ENCODE measurements at regions not wholly inside any gene's neighbourhood (a gene's known extent, or its start where the extent isn't known, plus 50 kb on each side); places are given as distances from the start of the nearest gene placed in this dataset.

GRCh38 chr14:42140831-42141279 is 534.2 kb downstream of the LRFN5 start:
- no peak for DNase-seq

GRCh38 chr14:42140001-42140400 is 533.3 kb downstream of the LRFN5 start:
- no peak for DNase-seq

GRCh38 chr14:42138406-42138805 is 531.7 kb downstream of the LRFN5 start:
- DNase-seq, result no peak

- no peak for DNase-seq
These were observed 524.1 kb downstream of the LRFN5 start for GRCh38 chr14:42130815-42131214.

- DNase-seq, result no peak
These were observed 516.9 kb downstream of the LRFN5 start for GRCh38 chr14:42123526-42123925.

GRCh38 chr14:42113358-42114069 is 506.8 kb downstream of the LRFN5 start:
- no peak for DNase-seq

GRCh38 chr14:42112108-42112507 is 505.4 kb downstream of the LRFN5 start:
- DNase-seq, result no peak

GRCh38 chr14:42111355-42111754 is 504.7 kb downstream of the LRFN5 start:
- DNase-seq, result no peak

- no peak for DNase-seq
These were observed 503.5 kb downstream of the LRFN5 start for GRCh38 chr14:42110167-42110566.

GRCh38 chr14:42095155-42095554 is 488.5 kb downstream of the LRFN5 start:
- no peak for DNase-seq

- no peak for DNase-seq
These were observed 483.4 kb downstream of the LRFN5 start for GRCh38 chr14:42090122-42090521.

GRCh38 chr14:42079911-42080310 is 473.2 kb downstream of the LRFN5 start:
- no peak for DNase-seq

- DNase-seq, result no peak
These were observed 471.7 kb downstream of the LRFN5 start for GRCh38 chr14:42078345-42078744.

- no peak for DNase-seq
These were observed 463.4 kb downstream of the LRFN5 start for GRCh38 chr14:42070031-42070430.

- DNase-seq, result no peak
These were observed 450.4 kb downstream of the LRFN5 start for GRCh38 chr14:42057111-42057510.

GRCh38 chr14:42047421-42048055 is 440.9 kb downstream of the LRFN5 start:
- DNase-seq, result no peak

- DNase-seq, result no peak
These were observed 438.7 kb downstream of the LRFN5 start for GRCh38 chr14:42045383-42045782.

- no peak for DNase-seq
These were observed 421.9 kb downstream of the LRFN5 start for GRCh38 chr14:42028607-42029006.

GRCh38 chr14:42027271-42027670 is 420.6 kb downstream of the LRFN5 start:
- DNase-seq, result no peak

GRCh38 chr14:42023452-42023851 is 416.8 kb downstream of the LRFN5 start:
- no peak for DNase-seq

GRCh38 chr14:42014301-42014700 is 407.6 kb downstream of the LRFN5 start:
- DNase-seq, result no peak

GRCh38 chr14:42013559-42013958 is 406.9 kb downstream of the LRFN5 start:
- no peak for DNase-seq

- DNase-seq, result no peak
These were observed 406.5 kb downstream of the LRFN5 start for GRCh38 chr14:42013153-42013552.

- DNase-seq, result no peak
These were observed 404.5 kb downstream of the LRFN5 start for GRCh38 chr14:42011221-42011620.

GRCh38 chr14:42004321-42004720 is 397.6 kb downstream of the LRFN5 start:
- DNase-seq, result no peak
